T47D (cell line): ENCODE measurements at regions not wholly inside any gene's neighbourhood (a gene's known extent, or its start where the extent isn't known, plus 50 kb on each side); places are given as distances from the start of the nearest gene placed in this dataset.
A peak's percentile ranks its signal among the peaks of the same experiment; 100 is the strongest.

Source experiments
- DNase-seq, 2 experiments: peaks; one replicate each; pipeline versions ENCODE4 v3.0.0 to v3.0.0-alpha.2; 2011 to 2012; ENCODE audit warnings: low read depth in 1 of 2, low spot score in 1 of 2
- JUND ChIP-seq: IDR thresholded peaks from 2 replicates; pipeline ENCODE4 v1.6.1; 2012; ENCODE audit warnings: low read depth
- in situ Hi-C: cut with HindIII; loops from 2 replicates; pipeline ENCODE4 v1.10.0; 2016; ENCODE audit warnings: low sequenced_read_pairs, low pct_unique_long_range_greater_than_20kb

- no peak for TF ChIP-seq JUND
- in situ Hi-C loops = no loop called here
- peak in 1 of 2 experiments; percentile 52 for DNase-seq
These were observed 263.8 kb downstream of the HS3ST3A1 start for GRCh38 chr17:13337864-13338371.

DNA sequence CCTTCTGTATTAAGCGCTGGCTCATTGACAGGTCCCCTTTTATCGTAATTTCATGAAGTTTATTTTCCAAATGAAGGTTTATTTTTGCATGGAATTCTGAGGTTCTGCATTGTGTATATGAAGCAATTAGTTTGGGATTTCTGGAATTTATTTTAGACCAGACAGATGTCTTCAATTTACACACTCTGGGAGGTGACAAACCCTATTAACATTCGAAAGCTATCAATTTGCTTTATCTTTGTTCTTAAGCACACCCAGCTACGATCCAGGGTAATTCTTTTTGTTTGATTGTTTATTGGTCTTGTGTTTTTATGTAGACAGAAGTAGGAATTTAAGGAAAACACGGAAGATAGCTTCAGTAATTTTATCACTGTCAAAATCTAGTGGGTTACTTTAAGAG is 264.6 kb downstream of the HS3ST3A1 start:
- no peak for TF ChIP-seq JUND
- DNase-seq = no peak
- in situ Hi-C loops = no loop called here

- no peak for DNase-seq
- no peak for TF ChIP-seq JUND
- in situ Hi-C loops = no loop called here
These were observed 267.4 kb downstream of the HS3ST3A1 start for GRCh38 chr17:13334374-13334773.

DNA sequence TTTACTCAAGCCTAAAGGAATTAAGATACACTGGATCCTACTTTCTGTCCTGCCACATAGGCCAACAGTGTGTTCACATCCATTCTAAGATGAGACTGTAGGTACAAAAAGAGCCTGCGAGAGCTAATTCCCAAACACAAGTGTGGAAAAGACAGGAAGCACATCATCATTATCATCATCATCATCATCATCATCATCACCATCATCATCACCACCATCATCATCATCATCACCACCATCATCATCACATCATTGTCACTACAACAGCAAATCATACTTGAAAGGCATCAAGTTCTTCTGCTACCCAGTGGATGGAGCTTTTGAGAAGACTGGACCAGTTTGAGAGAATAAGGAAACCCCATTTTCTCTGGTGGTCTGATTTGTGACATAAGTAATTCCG is 268.1 kb downstream of the HS3ST3A1 start:
- TF ChIP-seq JUND = no peak
- DNase-seq = no peak
- in situ Hi-C loops = no loop called here

DNA sequence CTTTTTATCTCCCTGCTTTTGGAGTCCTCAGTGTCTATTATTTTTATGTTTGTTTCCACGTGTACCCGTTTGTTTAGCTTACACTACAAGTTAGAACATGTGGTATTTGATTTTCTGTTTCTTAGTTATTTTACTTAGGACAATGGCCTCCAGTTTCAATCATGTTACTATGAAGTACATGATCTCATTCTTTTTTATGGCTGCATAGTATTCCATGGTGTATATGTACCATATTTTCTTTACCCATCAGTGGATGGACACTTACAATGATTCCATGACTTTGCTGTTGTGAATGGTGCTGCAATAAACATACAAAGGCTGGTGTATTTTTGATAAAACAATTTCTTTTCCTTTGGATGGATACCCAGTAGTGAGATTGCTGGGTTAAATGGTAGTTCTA is 269.5 kb downstream of the HS3ST3A1 start:
- no peak for TF ChIP-seq JUND
- in situ Hi-C loops = no loop called here
- DNase-seq = no peak

DNA sequence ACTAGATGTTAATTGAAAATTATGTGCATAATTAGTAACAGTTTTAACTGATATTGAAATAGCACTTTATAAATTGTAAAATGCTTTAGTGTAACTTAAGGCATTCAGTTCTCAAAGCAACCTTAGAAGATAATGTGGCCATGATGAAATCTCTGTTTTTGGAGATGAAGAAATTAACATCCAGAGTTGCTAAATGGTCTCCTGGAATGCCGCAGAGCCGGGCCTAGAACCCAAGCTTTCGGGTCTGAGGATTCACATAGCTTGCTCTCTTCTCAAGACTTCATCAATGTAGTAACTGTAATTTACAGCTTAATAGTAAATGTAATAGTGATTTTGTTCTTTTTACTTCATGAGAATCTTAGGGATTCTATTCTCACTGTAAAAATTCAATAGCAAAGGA is 272.3 kb downstream of the HS3ST3A1 start:
- DNase-seq = no peak
- no peak for TF ChIP-seq JUND
- in situ Hi-C loops = no loop called here

DNA sequence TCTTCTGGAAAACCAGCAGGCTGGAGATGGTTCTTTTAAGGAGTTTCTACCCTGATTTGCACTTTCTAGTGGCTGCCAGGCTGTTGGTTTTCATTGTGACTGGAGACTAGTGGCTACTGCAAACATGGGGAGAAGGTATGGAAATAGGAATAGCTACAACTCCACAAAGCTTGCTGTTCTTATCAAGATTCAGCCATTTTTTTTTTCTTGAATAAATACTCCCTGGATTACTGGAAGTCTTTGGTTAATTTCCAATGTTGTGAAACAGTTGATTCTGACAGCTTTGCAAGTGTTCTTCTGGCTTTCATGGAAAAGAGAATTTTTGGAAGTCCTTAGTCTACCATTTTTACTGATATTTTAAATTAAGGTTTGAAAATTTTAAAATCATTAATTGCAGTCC is 277.7 kb downstream of the HS3ST3A1 start:
- DNase-seq = no peak
- in situ Hi-C loops = no loop called here
- TF ChIP-seq JUND = no peak

- no peak for DNase-seq
- TF ChIP-seq JUND = no peak
- in situ Hi-C loops = no loop called here
These were observed 279.6 kb downstream of the HS3ST3A1 start for GRCh38 chr17:13321951-13322701.

DNA sequence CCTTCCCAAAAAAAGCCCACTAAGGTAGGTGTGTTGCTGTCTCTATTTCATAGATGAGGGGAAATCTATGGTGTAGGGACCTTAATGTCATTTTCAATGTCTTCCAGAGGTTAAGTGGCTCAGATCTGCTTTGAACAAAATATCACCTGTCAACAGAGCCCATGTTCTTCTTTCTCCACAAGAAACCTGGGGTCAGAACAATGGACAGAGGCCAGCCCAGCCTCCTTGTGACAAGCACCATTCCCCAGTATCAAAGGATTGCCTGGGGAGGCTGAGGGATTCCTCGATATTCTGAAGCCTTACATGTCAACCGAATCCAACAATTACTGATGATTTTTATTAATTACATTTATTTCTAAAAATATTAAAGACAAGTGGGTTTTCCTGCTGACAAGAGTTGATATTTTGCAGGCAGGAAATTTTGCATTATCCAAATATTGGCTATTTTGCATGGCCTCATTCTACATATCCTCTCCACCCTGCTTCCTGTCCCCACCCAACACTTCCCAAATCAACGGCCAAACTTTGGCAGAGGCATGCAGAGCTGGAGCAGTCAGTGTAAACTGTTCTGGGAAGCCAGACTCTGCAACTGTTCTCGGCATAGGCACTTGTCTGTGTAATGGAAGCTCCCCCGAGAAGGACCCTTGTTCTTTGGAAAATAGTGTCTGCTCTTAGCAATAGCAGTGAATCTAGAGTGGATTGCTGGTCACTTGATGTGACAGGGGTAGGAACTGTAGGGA is 281.5 kb downstream of the HS3ST3A1 start:
- in situ Hi-C loops = no loop called here
- TF ChIP-seq JUND = no peak
- no peak for DNase-seq

DNA sequence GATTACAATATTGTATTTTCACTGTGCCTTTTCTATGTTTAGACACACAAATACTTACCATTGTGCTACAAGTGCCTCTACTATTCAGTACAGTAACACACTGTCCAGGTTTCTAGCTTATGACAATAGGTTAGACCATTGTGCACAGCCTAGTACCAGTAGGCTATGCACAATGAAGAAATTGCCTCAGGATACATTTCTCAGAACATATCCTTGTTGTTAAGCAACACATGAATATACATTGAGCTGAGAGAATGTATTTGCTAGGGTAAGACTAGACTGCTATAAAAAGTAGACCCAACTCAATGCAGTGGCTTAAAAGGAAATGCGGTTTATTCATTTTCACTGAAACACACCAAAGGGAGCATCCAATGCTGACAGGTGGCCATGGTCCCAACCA is 285.1 kb downstream of the HS3ST3A1 start:
- DNase-seq = no peak
- TF ChIP-seq JUND = no peak
- in situ Hi-C loops = no loop called here

DNA sequence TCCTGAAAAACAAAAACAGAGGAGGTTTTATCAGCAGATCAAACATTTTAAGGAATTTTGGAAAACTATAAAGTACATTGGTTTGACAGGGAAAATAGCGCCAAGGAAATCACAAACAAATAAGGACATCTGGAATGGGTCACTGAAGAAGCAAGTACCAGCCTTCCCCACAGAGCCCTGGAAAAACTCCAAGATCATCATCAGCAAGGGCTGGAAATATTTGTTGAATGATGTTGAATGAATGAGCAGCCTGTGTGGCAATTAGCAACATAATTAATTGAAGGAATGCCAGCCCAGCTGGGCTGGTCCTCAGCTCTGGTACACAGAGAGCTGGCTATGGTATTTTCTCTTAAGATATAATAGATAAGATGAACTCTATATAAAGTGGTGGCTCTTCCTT is 290.4 kb downstream of the HS3ST3A1 start:
- DNase-seq = peak in 1 of 2 experiments; percentile 20
- TF ChIP-seq JUND = no peak
- in situ Hi-C loops = no loop called here

- TF ChIP-seq JUND = no peak
- DNase-seq = no peak
- in situ Hi-C loops = no loop called here
These were observed 290.9 kb downstream of the HS3ST3A1 start for GRCh38 chr17:13310858-13311257.

GRCh38 chr17:13306310-13306962 is 288.6 kb upstream of the ELAC2 start:
- peak; percentile 1 to 83 for DNase-seq
- in situ Hi-C loops = no loop called here
- TF ChIP-seq JUND = no peak
